ENCODE measurements at regions not wholly inside any gene's neighbourhood (a gene's known extent, or its start where the extent isn't known, plus 50 kb on each side); places are given as distances from the start of the nearest gene placed in this dataset.

DNA sequence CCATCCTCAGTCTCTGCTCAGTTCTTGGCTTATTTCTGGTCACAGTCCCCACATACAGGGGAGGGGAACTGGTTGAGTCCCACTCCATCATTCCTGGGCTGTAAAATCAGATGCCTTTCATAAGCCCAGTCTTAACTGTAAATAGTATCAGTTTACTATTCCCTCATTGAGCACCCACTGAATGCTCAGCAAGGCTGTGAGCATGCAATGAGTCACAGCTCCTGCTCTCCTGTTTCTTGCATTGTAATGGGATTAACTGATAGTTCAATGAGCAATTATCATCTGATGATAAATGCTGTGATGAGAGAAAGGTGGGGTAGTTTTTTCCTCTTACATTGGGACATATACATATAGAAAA, 113.6 kb upstream of the TPM1 start:
- TF ChIP-seq YY1 (IDR thresholded peaks at IDR 0.05; ENCODE audit: low read depth): no peak
- no peak for TF ChIP-seq ZBTB7A (IDR thresholded peaks at IDR 0.05; ENCODE audit: low read depth)
- TF ChIP-seq FOXM1 (IDR thresholded peaks at IDR 0.05; ENCODE audit: borderline replicate concordance, low read depth): no peak
- TF ChIP-seq TEAD4 (IDR thresholded peaks at IDR 0.05): no peak
- no peak for TF ChIP-seq RAD21 (IDR thresholded peaks at IDR 0.05; ENCODE audit: low read depth)
- TF ChIP-seq EP300 (IDR thresholded peaks at IDR 0.05; ENCODE audit: borderline replicate concordance): no peak
- no peak for TF ChIP-seq CEBPB (IDR thresholded peaks at IDR 0.05)
- TF ChIP-seq EGR1 (IDR thresholded peaks at IDR 0.05): no peak
- no peak for TF ChIP-seq TAF1 (IDR thresholded peaks at IDR 0.05; ENCODE audit: low read depth)
- TF ChIP-seq CREB1 (IDR thresholded peaks at IDR 0.05; ENCODE audit: low read depth): no peak
- TF ChIP-seq NFIC (IDR thresholded peaks at IDR 0.05): no peak
- no peak for TF ChIP-seq USF1 (IDR thresholded peaks at IDR 0.05)
- no peak for TF ChIP-seq TCF12 (IDR thresholded peaks at IDR 0.05; ENCODE audit: low read depth)
- TF ChIP-seq, protein P1, sequence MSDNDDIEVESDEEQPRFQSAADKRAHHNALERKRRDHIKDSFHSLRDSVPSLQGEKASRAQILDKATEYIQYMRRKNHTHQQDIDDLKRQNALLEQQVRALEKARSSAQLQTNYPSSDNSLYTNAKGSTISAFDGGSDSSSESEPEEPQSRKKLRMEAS (IDR thresholded peaks at IDR 0.05): no peak
- no peak for TF ChIP-seq REST (IDR thresholded peaks at IDR 0.05; ENCODE audit: low read depth)

- TF ChIP-seq CEBPB (IDR thresholded peaks at IDR 0.05): no peak
- TF ChIP-seq CREB1 (IDR thresholded peaks at IDR 0.05; ENCODE audit: low read depth): no peak
- TF ChIP-seq TEAD4 (IDR thresholded peaks at IDR 0.05): no peak
- no peak for TF ChIP-seq YY1 (IDR thresholded peaks at IDR 0.05; ENCODE audit: low read depth)
These were observed 110.9 kb upstream of the TPM1 start for GRCh38 chr15:62931650-62932049.

DNA sequence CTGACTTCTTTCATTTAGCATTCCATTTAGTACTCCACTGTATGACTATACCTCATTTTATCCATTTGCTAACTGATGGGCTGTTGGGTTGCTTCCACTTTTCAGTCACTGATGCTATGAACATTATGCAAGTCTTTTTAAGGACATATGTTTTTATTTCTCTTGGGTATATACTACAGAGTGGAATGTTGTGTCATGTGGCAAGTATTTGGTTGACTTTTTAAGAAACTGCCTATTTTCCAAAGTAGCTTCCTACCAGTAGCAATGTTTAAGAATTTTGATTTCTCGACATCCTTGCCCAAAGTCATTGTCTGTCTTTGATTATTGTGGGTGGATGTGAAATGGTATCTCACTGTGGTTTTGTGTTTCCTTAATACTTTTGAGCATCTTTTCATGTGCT, 110.1 kb upstream of the TPM1 start:
- TF ChIP-seq REST (IDR thresholded peaks at IDR 0.05; ENCODE audit: low read depth): no peak
- TF ChIP-seq, protein P1 (IDR thresholded peaks at IDR 0.05): no peak
- no peak for TF ChIP-seq TEAD4 (IDR thresholded peaks at IDR 0.05)
- no peak for TF ChIP-seq ZBTB7A (IDR thresholded peaks at IDR 0.05; ENCODE audit: low read depth)
- no peak for TF ChIP-seq NFIC (IDR thresholded peaks at IDR 0.05)
- TF ChIP-seq TAF1 (IDR thresholded peaks at IDR 0.05; ENCODE audit: low read depth): no peak

DNA sequence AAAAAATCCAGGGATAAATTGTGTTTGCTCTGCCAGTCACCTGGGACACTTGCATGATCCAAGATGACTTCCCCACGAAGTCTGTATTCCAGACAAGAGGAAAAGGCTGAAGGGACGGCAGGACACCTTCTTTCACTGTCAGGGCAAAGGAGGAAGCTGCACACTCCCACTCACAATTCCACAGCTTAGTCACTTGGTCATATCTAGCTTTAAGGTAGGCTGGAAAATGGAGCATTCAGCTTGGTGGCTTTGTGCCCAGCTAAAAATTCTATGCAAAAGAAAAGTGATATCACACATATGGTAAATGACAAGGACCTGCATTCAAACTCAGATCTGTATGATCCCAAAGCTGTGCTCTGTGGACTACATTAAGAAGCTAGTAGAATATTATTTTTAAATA, 109.2 kb upstream of the TPM1 start:
- no peak for TF ChIP-seq FOXM1 (IDR thresholded peaks at IDR 0.05; ENCODE audit: borderline replicate concordance, low read depth)
- TF ChIP-seq TAF1 (IDR thresholded peaks at IDR 0.05; ENCODE audit: low read depth): no peak
- no peak for TF ChIP-seq REST (IDR thresholded peaks at IDR 0.05; ENCODE audit: low read depth)
- TF ChIP-seq CEBPB (IDR thresholded peaks at IDR 0.05): no peak
- TF ChIP-seq EGR1 (IDR thresholded peaks at IDR 0.05): no peak
- no peak for TF ChIP-seq USF1 (IDR thresholded peaks at IDR 0.05)
- TF ChIP-seq, protein P1 (IDR thresholded peaks at IDR 0.05): no peak
- no peak for TF ChIP-seq TCF12 (IDR thresholded peaks at IDR 0.05; ENCODE audit: low read depth)

GRCh38 chr15:62934236-62934971, 108.1 kb upstream of the TPM1 start:
- no peak for TF ChIP-seq CEBPB (IDR thresholded peaks at IDR 0.05)
- no peak for TF ChIP-seq CREB1 (IDR thresholded peaks at IDR 0.05; ENCODE audit: low read depth)
- TF ChIP-seq, protein P1 (IDR thresholded peaks at IDR 0.05): no peak
- TF ChIP-seq TCF12 (IDR thresholded peaks at IDR 0.05; ENCODE audit: low read depth): no peak
- TF ChIP-seq FOXM1 (IDR thresholded peaks at IDR 0.05; ENCODE audit: borderline replicate concordance, low read depth): no peak
- no peak for TF ChIP-seq EGR1 (IDR thresholded peaks at IDR 0.05)
- TF ChIP-seq RAD21 (IDR thresholded peaks at IDR 0.05; ENCODE audit: low read depth): no peak
- TF ChIP-seq REST (IDR thresholded peaks at IDR 0.05; ENCODE audit: low read depth): no peak
- TF ChIP-seq EP300 (IDR thresholded peaks at IDR 0.05; ENCODE audit: borderline replicate concordance): no peak
- TF ChIP-seq TEAD4 (IDR thresholded peaks at IDR 0.05): no peak
- no peak for TF ChIP-seq USF1 (IDR thresholded peaks at IDR 0.05)
- no peak for TF ChIP-seq ZBTB7A (IDR thresholded peaks at IDR 0.05; ENCODE audit: low read depth)
- no peak for TF ChIP-seq TAF1 (IDR thresholded peaks at IDR 0.05; ENCODE audit: low read depth)
- TF ChIP-seq NFIC (IDR thresholded peaks at IDR 0.05): no peak
- no peak for TF ChIP-seq YY1 (IDR thresholded peaks at IDR 0.05; ENCODE audit: low read depth)
